B cell (primary cell): ENCODE measurements at regions not wholly inside any gene's neighbourhood (a gene's known extent, or its start where the extent isn't known, plus 50 kb on each side); places are given as distances from the start of the nearest gene placed in this dataset.

Experiments used
- ATAC-seq: fragments of 200-7000 bp; cut with Tn5 transposase; one replicate; pipeline ENCODE4 v1.10.0; 2021; ENCODE audit warnings: low read depth, mild to moderate bottlenecking, moderate number of reproducible peaks, moderate library complexity
- CTCF ChIA-PET: fragments of 350-600 bp; sonication (Branson Sonifier 250); formaldehyde crosslinking; loops from one replicate; lab custom pipeline; 2021; ENCODE audit warnings: antibody characterized with exemption, inconsistent platforms; lab: Charles Lee
- POLR2A ChIA-PET: fragments of 350-600 bp; sonication (Branson Sonifier 250); formaldehyde crosslinking; loops from one replicate; lab custom pipeline; 2021; ENCODE audit warnings: antibody characterized with exemption; lab: Charles Lee
- DNase-seq: peaks from one replicate; pipeline ENCODE4 v3.0.0; 2013
- H2AFZ ChIP-seq: 2 replicates; pipeline ENCODE4 v1.6.1; 2012; ENCODE audit warnings: mild to moderate bottlenecking, low read depth, low read length; ENCODE audit not compliant: insufficient read depth, poor library complexity, severe bottlenecking
- H3K27ac ChIP-seq, 2 donors: 1 replicate in 1 of 2; 2 replicates in 1 of 2; pipeline ENCODE4 v1.5.1; 2012 to 2013; ENCODE audit warnings: low read length in 2 of 2, mild to moderate bottlenecking in 2 of 2, moderate library complexity in 1 of 2
- H3K27me3 ChIP-seq, 4 experiments: fragments of 200-600 bp in 1 of 4; sonication (generic) in 1 of 4; replicated peaks in 1 of 4; 1 replicate in 2 of 4; 2 replicates in 2 of 4; pipeline versions ENCODE4 v1.6.1 to v1.7.0; 2013 to 2016; ENCODE audit warnings: low read length in 3 of 4, mild to moderate bottlenecking in 2 of 4, mixed read lengths in 1 of 4, moderate library complexity in 1 of 4; ENCODE audit not compliant: insufficient read depth in 4 of 4, control insufficient read depth in 3 of 4; ENCODE audit errors: control extremely low read depth in 1 of 4
- H3K36me3 ChIP-seq, 2 experiments: replicated peaks in 1 of 2; 1 replicate in 1 of 2; 2 replicates in 1 of 2; pipeline versions ENCODE4 v1.6.1 to v1.7.1; 2013; ENCODE audit warnings: low read length in 1 of 2; ENCODE audit not compliant: insufficient read depth in 2 of 2, control insufficient read depth in 1 of 2; ENCODE audit errors: control extremely low read depth in 1 of 2, extremely low read depth in 1 of 2
- H3K4me1 ChIP-seq, 2 donors: fragments of 200-600 bp in 1 of 2; sonication (generic) in 1 of 2; 1 replicate in 1 of 2; 2 replicates in 1 of 2; pipeline versions ENCODE4 v1.5.1 to v1.6.1; 2013 to 2017; ENCODE audit warnings: low read length in 2 of 2; ENCODE audit not compliant: control insufficient read depth in 2 of 2, insufficient read depth in 2 of 2
- H3K4me2 ChIP-seq: replicated peaks from 2 replicates; pipeline ENCODE3; 2012; ENCODE audit warnings: mild to moderate bottlenecking, low read depth, low read length; ENCODE audit not compliant: poor library complexity, severe bottlenecking
- H3K4me3 ChIP-seq, 5 experiments: fragments of 200-600 bp in 1 of 5; sonication (generic) in 1 of 5; 1 replicate in 3 of 5; 2 replicates in 2 of 5; pipeline versions ENCODE4 v1.5.1 to v1.7.0; 2011 to 2016; ENCODE audit warnings: low read length in 4 of 5, mild to moderate bottlenecking in 4 of 5, low read depth in 2 of 5, control low read depth in 1 of 5, moderate library complexity in 1 of 5; ENCODE audit not compliant: insufficient read depth in 1 of 5; ENCODE audit errors: control extremely low read depth in 1 of 5, extremely low read depth in 1 of 5
- H3K79me2 ChIP-seq: fragments of 200-600 bp; sonication (generic); one replicate; pipeline ENCODE4 v1.6.0; 2016; ENCODE audit warnings: low read length; ENCODE audit not compliant: control insufficient read depth, insufficient read depth
- H3K9ac ChIP-seq: fragments of 200-600 bp; sonication (generic); 2 replicates; pipeline ENCODE4 v1.6.1; 2017; ENCODE audit warnings: mild to moderate bottlenecking, low read length, moderate library complexity
- H3K9me3 ChIP-seq, 3 donors: one replicate each; pipeline versions ENCODE4 v1.6.1 to v1.7.1; 2013; ENCODE audit warnings: low read length in 2 of 3; ENCODE audit not compliant: control insufficient read depth in 2 of 3, insufficient read depth in 1 of 3; ENCODE audit errors: control extremely low read depth in 1 of 3
- H4K20me1 ChIP-seq: 2 replicates; pipeline ENCODE4 v1.6.0; 2012; ENCODE audit warnings: mild to moderate bottlenecking, low read length; ENCODE audit not compliant: insufficient read depth, control insufficient read depth, poor library complexity, severe bottlenecking
- H3K27ac Mint-ChIP-seq: one replicate; pipeline ENCODE4 v1.8.0; 2021; ENCODE audit warnings: mixed read lengths
- H3K27me3 Mint-ChIP-seq: one replicate; pipeline ENCODE4 v1.8.0; 2021; ENCODE audit warnings: mixed read lengths
- H3K4me1 Mint-ChIP-seq: one replicate; pipeline ENCODE4 v1.8.0; 2021; ENCODE audit warnings: mixed read lengths
- H3K4me3 Mint-ChIP-seq: one replicate; pipeline ENCODE4 v1.8.0; 2021; ENCODE audit warnings: mixed read lengths
- H3K9me3 Mint-ChIP-seq: one replicate; pipeline ENCODE4 v1.8.0; 2022; ENCODE audit warnings: mixed read lengths; ENCODE audit not compliant: insufficient read depth
- EZH2 ChIP-seq: IDR thresholded peaks from 2 replicates; pipeline ENCODE4 v1.6.1; 2012; ENCODE audit warnings: borderline replicate concordance, low read depth, mild to moderate bottlenecking, moderate library complexity, low read length; ENCODE audit not compliant: insufficient read depth, poor library complexity, severe bottlenecking
- WGBS: methylation state at CpG from one replicate; pipeline ENCODE4 v1.1.5; 2013; ENCODE audit warnings: missing lambda C conversion rate; ENCODE audit not compliant: insufficient coverage; 5-methylcytosine and 5-hydroxymethylcytosine counted together
- intact Hi-C: fragments of 100-400 bp; cut with micrococcal nuclease; formaldehyde crosslinking; loops from one replicate; pipeline ENCODE4 v1.10.0; 2022
- TF ChIP-seq, protein P1 (sequence below): fragments of 200-600 bp; IDR thresholded peaks from one replicate; pipeline ENCODE4 v1.8.0; 2022; ENCODE audit warnings: antibody characterized with exemption, mild to moderate bottlenecking

DNA sequence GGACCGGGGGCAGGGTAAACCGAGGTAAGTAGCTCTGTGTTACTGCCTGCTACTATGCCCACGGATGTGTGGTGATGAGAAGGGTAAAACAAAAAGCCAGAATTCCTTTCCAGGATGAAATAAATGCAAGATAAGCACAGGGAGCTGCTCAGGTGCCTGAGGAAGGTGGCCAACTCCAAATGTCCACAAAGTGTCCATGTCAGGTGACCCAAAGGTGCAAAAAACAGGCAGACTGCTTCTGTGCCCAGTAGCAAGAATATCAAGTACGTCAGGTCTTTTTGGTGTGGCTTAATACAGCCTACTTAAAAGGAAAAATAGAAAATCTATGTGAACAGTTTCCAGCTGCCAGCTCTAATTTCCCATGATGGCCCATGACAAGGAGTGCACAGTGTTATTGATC is 279.3 kb downstream of the SETD4 start:
- Histone ChIP-seq H3K4me1 (no peaks in the 10 kb centered on the region), H3K27me3 (peaks cover 0 to 4% (median 4%) of the 10 kb centered on the region in 4 experiments), H3K9me3 (no peaks in the 10 kb centered on the region), H3K4me3 (no peak overlapping the region), H3K36me3 (no peaks in the 10 kb centered on the region), H3K79me2 (no peaks in the 10 kb centered on the region), H2AFZ (no peak overlapping the region), H3K4me2 (no peak overlapping the region), H3K27ac (no peak overlapping the region), H3K9ac (no peak overlapping the region), H4K20me1 (no peaks in the 10 kb centered on the region)
- ATAC-seq: no peak
- DNase-seq: no peak
- H3K4me1 Mint-ChIP-seq: no peaks in the 10 kb centered on the region
- ChIA-PET POLR2A (no interaction called here), CTCF (interaction anchor here (0.6 kb wide), 1 partner anchor 30 kb away, joined by 3 read pairs; no protein-coding TSS in a partner anchor)
- H3K9me3 Mint-ChIP-seq: no peaks in the 10 kb centered on the region
- TF ChIP-seq, protein P1, sequence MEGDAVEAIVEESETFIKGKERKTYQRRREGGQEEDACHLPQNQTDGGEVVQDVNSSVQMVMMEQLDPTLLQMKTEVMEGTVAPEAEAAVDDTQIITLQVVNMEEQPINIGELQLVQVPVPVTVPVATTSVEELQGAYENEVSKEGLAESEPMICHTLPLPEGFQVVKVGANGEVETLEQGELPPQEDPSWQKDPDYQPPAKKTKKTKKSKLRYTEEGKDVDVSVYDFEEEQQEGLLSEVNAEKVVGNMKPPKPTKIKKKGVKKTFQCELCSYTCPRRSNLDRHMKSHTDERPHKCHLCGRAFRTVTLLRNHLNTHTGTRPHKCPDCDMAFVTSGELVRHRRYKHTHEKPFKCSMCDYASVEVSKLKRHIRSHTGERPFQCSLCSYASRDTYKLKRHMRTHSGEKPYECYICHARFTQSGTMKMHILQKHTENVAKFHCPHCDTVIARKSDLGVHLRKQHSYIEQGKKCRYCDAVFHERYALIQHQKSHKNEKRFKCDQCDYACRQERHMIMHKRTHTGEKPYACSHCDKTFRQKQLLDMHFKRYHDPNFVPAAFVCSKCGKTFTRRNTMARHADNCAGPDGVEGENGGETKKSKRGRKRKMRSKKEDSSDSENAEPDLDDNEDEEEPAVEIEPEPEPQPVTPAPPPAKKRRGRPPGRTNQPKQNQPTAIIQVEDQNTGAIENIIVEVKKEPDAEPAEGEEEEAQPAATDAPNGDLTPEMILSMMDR: no peak
- no peak for TF ChIP-seq EZH2
- H3K27me3 Mint-ChIP-seq: peaks cover 47% of the 10 kb centered on the region
- H3K4me3 Mint-ChIP-seq: no peak overlapping the region
- intact Hi-C loops: no loop called here
- 81% methylated on average over 4 of the region's 4 CpGs for whole genome bisulfite sequencing
- H3K27ac Mint-ChIP-seq: no peak overlapping the region

DNA sequence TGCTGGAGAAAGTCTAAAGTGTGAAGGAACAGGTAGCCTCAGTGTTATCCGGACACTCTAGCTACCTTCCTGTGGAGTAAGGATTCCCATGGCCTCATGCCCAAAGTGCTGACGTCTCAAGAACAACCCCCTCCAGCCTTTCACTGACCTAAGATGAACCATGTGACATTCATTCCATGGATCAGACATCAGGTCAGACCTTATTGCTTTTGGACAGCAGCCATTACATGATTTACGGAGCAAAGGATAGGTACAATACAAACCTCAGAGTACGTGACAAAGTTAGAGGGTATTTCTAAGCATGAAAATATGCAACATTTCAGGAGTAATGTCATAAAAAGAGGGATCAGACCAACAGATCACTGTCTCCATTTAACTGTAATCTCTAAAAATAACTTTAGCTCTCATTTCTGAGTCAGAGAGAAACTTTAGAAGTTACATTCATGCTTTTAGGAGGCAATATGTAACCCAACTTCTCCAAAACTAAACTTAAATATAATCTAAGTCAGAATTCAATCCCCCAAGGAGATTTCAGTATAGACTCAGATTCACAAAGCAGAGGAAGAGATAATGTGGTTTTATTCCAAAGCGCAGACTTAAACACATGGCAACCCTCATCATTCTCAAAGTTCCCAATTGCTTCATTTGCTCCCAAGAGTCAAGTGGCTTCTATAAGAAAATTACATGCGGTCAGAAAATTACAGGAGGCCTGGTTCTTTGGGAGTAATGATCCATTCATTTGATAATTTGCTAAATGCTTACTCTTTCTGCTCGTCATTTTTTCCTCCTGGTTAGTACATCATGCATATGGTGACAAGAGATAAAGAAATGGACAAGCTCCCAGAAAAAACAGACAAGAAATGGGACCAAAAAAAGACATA is 280.4 kb downstream of the SETD4 start:
- no peak overlapping the region for H3K4me3 Mint-ChIP-seq
- peaks cover 42% of the 10 kb centered on the region for H3K27me3 Mint-ChIP-seq
- intact Hi-C loops: no loop called here
- TF ChIP-seq, protein P1: no peak
- TF ChIP-seq EZH2: no peak
- POLR2A ChIA-PET: no interaction called here
- ATAC-seq: no peak
- H3K27ac ChIP-seq: no peak overlapping the region
- no peaks in the 10 kb centered on the region for H4K20me1 ChIP-seq
- whole genome bisulfite sequencing: 100% methylated on average over 2 of the region's 7 CpGs
- DNase-seq: no peak
- no peaks in the 10 kb centered on the region for H3K79me2 ChIP-seq
- H3K27ac Mint-ChIP-seq: no peak overlapping the region
- H2AFZ ChIP-seq: no peak overlapping the region
- no peaks in the 10 kb centered on the region for H3K4me1 ChIP-seq
- no peak overlapping the region for H3K4me3 ChIP-seq
- H3K9me3 ChIP-seq: no peaks in the 10 kb centered on the region
- no peaks in the 10 kb centered on the region for H3K36me3 ChIP-seq
- H3K4me1 Mint-ChIP-seq: no peaks in the 10 kb centered on the region
- H3K9me3 Mint-ChIP-seq: no peaks in the 10 kb centered on the region
- H3K9ac ChIP-seq: no peak overlapping the region
- H3K27me3 ChIP-seq: peaks cover 0 to 4% (median 4%) of the 10 kb centered on the region in 4 experiments
- CTCF ChIA-PET: no interaction called here
- H3K4me2 ChIP-seq: no peak overlapping the region
